H9 (cell line): ENCODE measurements at regions not wholly inside any gene's neighbourhood (a gene's known extent, or its start where the extent isn't known, plus 50 kb on each side); places are given as distances from the start of the nearest gene placed in this dataset.

ENCODE experiments used
- DNase-seq: peaks from one replicate; pipeline ENCODE4 v3.0.0-alpha.2; 2017
- H2AFZ ChIP-seq: one replicate; pipeline ENCODE4 v1.6.1; 2013; ENCODE audit warnings: mild to moderate bottlenecking, low read length, control low read depth, moderate library complexity
- H2AK5ac ChIP-seq: 2 replicates; pipeline ENCODE4 v1.6.1; 2013; ENCODE audit warnings: low read length, control low read depth, mixed read lengths; ENCODE audit not compliant: insufficient read length
- H2BK120ac ChIP-seq: one replicate; pipeline ENCODE4 v1.6.1; 2013; ENCODE audit warnings: low read depth, mild to moderate bottlenecking, low read length, control low read depth, inconsistent platforms; ENCODE audit not compliant: poor library complexity, severe bottlenecking
- H2BK12ac ChIP-seq: 2 replicates; pipeline ENCODE4 v1.6.1; 2013; ENCODE audit warnings: low read length, control low read depth, mixed read lengths, low read depth; ENCODE audit not compliant: insufficient read length
- H2BK15ac ChIP-seq: 2 replicates; pipeline ENCODE4 v1.6.1; 2013; ENCODE audit warnings: low read depth, low read length, control low read depth
- H2BK20ac ChIP-seq: one replicate; pipeline ENCODE4 v1.6.1; 2013; ENCODE audit warnings: low read depth, mild to moderate bottlenecking, low read length, control low read depth, inconsistent platforms; ENCODE audit not compliant: poor library complexity, severe bottlenecking
- H2BK5ac ChIP-seq: 2 replicates; pipeline ENCODE4 v1.6.1; 2013; ENCODE audit warnings: low read length, control low read depth, mixed read lengths; ENCODE audit not compliant: insufficient read length
- H3K14ac ChIP-seq: 2 replicates; pipeline ENCODE4 v1.6.1; 2013; ENCODE audit warnings: low read length, control low read depth; ENCODE audit not compliant: insufficient read depth
- H3K18ac ChIP-seq: 2 replicates; pipeline ENCODE4 v1.6.1; 2013; ENCODE audit warnings: low read depth, mild to moderate bottlenecking, mixed read lengths, low read length, control low read depth; ENCODE audit not compliant: insufficient read length
- H3K23ac ChIP-seq: 2 replicates; pipeline ENCODE4 v1.6.1; 2013; ENCODE audit warnings: low read length, control low read depth, mixed read lengths, low read depth; ENCODE audit not compliant: insufficient read length
- H3K23me2 ChIP-seq: 2 replicates; pipeline ENCODE4 v1.6.1; 2013; ENCODE audit warnings: low read depth, mild to moderate bottlenecking, mixed read lengths, low read length, control low read depth; ENCODE audit not compliant: insufficient read length, poor library complexity, severe bottlenecking
- H3K27ac ChIP-seq: 2 replicates; pipeline ENCODE4 v1.5.1; 2013; ENCODE audit warnings: low read length, control low read depth, mixed read lengths, low read depth; ENCODE audit not compliant: insufficient read length
- H3K27me3 ChIP-seq: 2 replicates; pipeline ENCODE4 v1.6.1; 2013; ENCODE audit warnings: low read length, control low read depth, inconsistent platforms; ENCODE audit not compliant: insufficient read depth
- H3K4ac ChIP-seq: 2 replicates; pipeline ENCODE4 v1.6.1; 2013; ENCODE audit warnings: low read depth, mild to moderate bottlenecking, control low read depth, inconsistent platforms, low read length, moderate library complexity
- H3K4me1 ChIP-seq: 2 replicates; pipeline ENCODE4 v1.6.1; 2013; ENCODE audit warnings: low read length, control low read depth, inconsistent platforms; ENCODE audit not compliant: insufficient read depth
- H3K4me2 ChIP-seq: 2 replicates; pipeline ENCODE4 v1.6.1; 2013; ENCODE audit warnings: low read length, control low read depth, mixed read lengths; ENCODE audit not compliant: insufficient read length, insufficient read depth
- H3K56ac ChIP-seq: 2 replicates; pipeline ENCODE4 v1.6.1; 2013; ENCODE audit warnings: low read depth, mild to moderate bottlenecking, mixed read lengths, low read length, control low read depth; ENCODE audit not compliant: insufficient read length
- H3K79me1 ChIP-seq: 2 replicates; pipeline ENCODE4 v1.6.1; 2013; ENCODE audit warnings: low read depth, mild to moderate bottlenecking, moderate library complexity, low read length, control low read depth, inconsistent platforms; ENCODE audit not compliant: insufficient read depth, poor library complexity, severe bottlenecking
- H3K79me2 ChIP-seq: 2 replicates; pipeline ENCODE4 v1.6.1; 2013; ENCODE audit warnings: low read length, control low read depth, inconsistent platforms; ENCODE audit not compliant: insufficient read depth
- H3K9ac ChIP-seq: 2 replicates; pipeline ENCODE4 v1.6.1; 2013; ENCODE audit warnings: low read length, control low read depth, mixed read lengths; ENCODE audit not compliant: insufficient read length; ENCODE audit errors: extremely low read depth
- H3K9me3 ChIP-seq: one replicate; pipeline ENCODE4 v1.6.1; 2013; ENCODE audit warnings: low read depth, low read length, inconsistent platforms; ENCODE audit not compliant: control insufficient read depth
- H3T11ph ChIP-seq: one replicate; pipeline ENCODE4 v1.6.1; 2013; ENCODE audit warnings: mild to moderate bottlenecking, low read length, control low read depth, inconsistent platforms
- H4K20me1 ChIP-seq: one replicate; pipeline ENCODE4 v1.6.1; 2013; ENCODE audit not compliant: control insufficient read depth, insufficient read length, insufficient read depth
- H4K5ac ChIP-seq: 2 replicates; pipeline ENCODE4 v1.6.1; 2013; ENCODE audit warnings: low read depth, mild to moderate bottlenecking, mixed read lengths, low read length, control low read depth; ENCODE audit not compliant: insufficient read length
- H4K8ac ChIP-seq: replicated peaks from 2 replicates; pipeline ENCODE4 v1.6.1; 2013; ENCODE audit warnings: low read length, control low read depth, mixed read lengths, low read depth; ENCODE audit not compliant: insufficient read length
- H4K91ac ChIP-seq: 2 replicates; pipeline ENCODE4 v1.6.1; 2013; ENCODE audit warnings: low read depth, mild to moderate bottlenecking, moderate library complexity, mixed read lengths, low read length, control low read depth; ENCODE audit not compliant: insufficient read length
- H3K27ac Mint-ChIP-seq, 3 experiments: 2 replicates in 2 of 3; 3 replicates in 1 of 3; pipeline ENCODE4 v1.8.0; 2020 to 2021; ENCODE audit warnings: mixed read lengths in 3 of 3, mild to moderate bottlenecking in 1 of 3, moderate library complexity in 1 of 3
- H3K27me3 Mint-ChIP-seq: 2 replicates; pipeline ENCODE4 v1.8.0; 2021; ENCODE audit warnings: low read depth, mild to moderate bottlenecking, moderate library complexity, mixed read lengths
- H3K36me3 Mint-ChIP-seq, 3 experiments: 2 replicates in 2 of 3; 3 replicates in 1 of 3; pipeline ENCODE4 v1.8.0; 2020 to 2021; ENCODE audit warnings: low read depth in 3 of 3, mixed read lengths in 3 of 3; ENCODE audit not compliant: insufficient read depth in 1 of 3
- H3K4me1 Mint-ChIP-seq, 2 experiments: 2 replicates each; pipeline ENCODE4 v1.8.0; 2020; ENCODE audit warnings: mixed read lengths in 2 of 2
- H3K4me3 Mint-ChIP-seq, 2 experiments: 2 replicates in 1 of 2; 3 replicates in 1 of 2; pipeline ENCODE4 v1.8.0; 2020 to 2021; ENCODE audit warnings: mild to moderate bottlenecking in 2 of 2, mixed read lengths in 2 of 2, moderate library complexity in 1 of 2
- H3K9me3 Mint-ChIP-seq, 2 experiments: 2 replicates in 1 of 2; 3 replicates in 1 of 2; pipeline ENCODE4 v1.8.0; 2020; ENCODE audit warnings: mild to moderate bottlenecking in 2 of 2, mixed read lengths in 2 of 2, moderate library complexity in 1 of 2
- TF ChIP-seq, protein P1 (sequence below): fragments of 200-600 bp; sonication (generic); conservative IDR thresholded peaks from 3 replicates; pipeline ENCODE4 v1.8.0; 2021; ENCODE audit warnings: antibody characterized with exemption, mild to moderate bottlenecking

DNA sequence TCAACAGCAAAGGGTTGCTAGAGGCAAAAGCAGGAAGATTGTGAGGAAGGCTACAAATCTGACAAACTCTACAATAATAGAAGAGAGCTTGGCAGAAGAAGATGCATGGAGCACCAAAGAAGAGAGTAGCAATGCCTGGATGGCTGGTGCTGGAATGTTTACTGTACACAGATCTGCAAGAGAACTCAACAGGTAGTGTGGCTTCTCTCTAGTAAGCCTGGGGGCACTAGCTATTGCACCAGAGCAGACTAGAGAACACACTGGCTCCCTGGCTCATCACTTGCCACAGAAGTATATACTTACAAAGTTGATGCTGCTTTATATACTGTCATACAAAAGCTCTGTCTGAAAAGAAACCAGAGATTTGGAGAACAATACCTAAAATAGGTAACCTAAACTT is 475.0 kb upstream of the NCAM2 start:
- no peak overlapping the region for H2BK20ac ChIP-seq
- no peak overlapping the region for H2BK15ac ChIP-seq
- no peaks in the 10 kb centered on the region for H3K36me3 Mint-ChIP-seq

More for the DNA sequence above, 475.0 kb upstream of the NCAM2 start:
- Histone ChIP-seq H3T11ph (no peak overlapping the region), H3K79me1 (no peaks in the 10 kb centered on the region), H2BK12ac (no peak overlapping the region), H3K18ac (no peak overlapping the region), H3K4me1 (no peaks in the 10 kb centered on the region), H3K14ac (no peak overlapping the region), H3K23ac (no peak overlapping the region), H3K27ac (no peak overlapping the region), H3K56ac (no peak overlapping the region), H3K23me2 (no peaks in the 10 kb centered on the region), H3K4me2 (no peak overlapping the region), H3K79me2 (no peaks in the 10 kb centered on the region), H2BK5ac (no peak overlapping the region), H4K5ac (no peak overlapping the region), H4K8ac (no peak overlapping the region), H2AFZ (no peak overlapping the region), H2BK120ac (no peak overlapping the region), H4K20me1 (no peaks in the 10 kb centered on the region), H3K9me3 (no peaks in the 10 kb centered on the region), H3K9ac (no peak overlapping the region), H4K91ac (no peak overlapping the region), H3K4ac (no peak overlapping the region), H2AK5ac (no peak overlapping the region), H3K27me3 (no peaks in the 10 kb centered on the region)
- DNase-seq = no peak
- TF ChIP-seq, protein P1, sequence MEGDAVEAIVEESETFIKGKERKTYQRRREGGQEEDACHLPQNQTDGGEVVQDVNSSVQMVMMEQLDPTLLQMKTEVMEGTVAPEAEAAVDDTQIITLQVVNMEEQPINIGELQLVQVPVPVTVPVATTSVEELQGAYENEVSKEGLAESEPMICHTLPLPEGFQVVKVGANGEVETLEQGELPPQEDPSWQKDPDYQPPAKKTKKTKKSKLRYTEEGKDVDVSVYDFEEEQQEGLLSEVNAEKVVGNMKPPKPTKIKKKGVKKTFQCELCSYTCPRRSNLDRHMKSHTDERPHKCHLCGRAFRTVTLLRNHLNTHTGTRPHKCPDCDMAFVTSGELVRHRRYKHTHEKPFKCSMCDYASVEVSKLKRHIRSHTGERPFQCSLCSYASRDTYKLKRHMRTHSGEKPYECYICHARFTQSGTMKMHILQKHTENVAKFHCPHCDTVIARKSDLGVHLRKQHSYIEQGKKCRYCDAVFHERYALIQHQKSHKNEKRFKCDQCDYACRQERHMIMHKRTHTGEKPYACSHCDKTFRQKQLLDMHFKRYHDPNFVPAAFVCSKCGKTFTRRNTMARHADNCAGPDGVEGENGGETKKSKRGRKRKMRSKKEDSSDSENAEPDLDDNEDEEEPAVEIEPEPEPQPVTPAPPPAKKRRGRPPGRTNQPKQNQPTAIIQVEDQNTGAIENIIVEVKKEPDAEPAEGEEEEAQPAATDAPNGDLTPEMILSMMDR = no peak
- Mint-ChIP-seq H3K9me3 (no peaks in the 10 kb centered on the region), H3K4me1 (peaks cover 0 to 2% of the 10 kb centered on the region in 2 experiments; a peak in 1 of 4 replicates), H3K4me3 (no peak overlapping the region), H3K27ac (no peak overlapping the region; a peak in 1 of 7 replicates), H3K27me3 (no peaks in the 10 kb centered on the region)
